ENCODE measurements at regions not wholly inside any gene's neighbourhood (a gene's known extent, or its start where the extent isn't known, plus 50 kb on each side); places are given as distances from the start of the nearest gene placed in this dataset.

DNA sequence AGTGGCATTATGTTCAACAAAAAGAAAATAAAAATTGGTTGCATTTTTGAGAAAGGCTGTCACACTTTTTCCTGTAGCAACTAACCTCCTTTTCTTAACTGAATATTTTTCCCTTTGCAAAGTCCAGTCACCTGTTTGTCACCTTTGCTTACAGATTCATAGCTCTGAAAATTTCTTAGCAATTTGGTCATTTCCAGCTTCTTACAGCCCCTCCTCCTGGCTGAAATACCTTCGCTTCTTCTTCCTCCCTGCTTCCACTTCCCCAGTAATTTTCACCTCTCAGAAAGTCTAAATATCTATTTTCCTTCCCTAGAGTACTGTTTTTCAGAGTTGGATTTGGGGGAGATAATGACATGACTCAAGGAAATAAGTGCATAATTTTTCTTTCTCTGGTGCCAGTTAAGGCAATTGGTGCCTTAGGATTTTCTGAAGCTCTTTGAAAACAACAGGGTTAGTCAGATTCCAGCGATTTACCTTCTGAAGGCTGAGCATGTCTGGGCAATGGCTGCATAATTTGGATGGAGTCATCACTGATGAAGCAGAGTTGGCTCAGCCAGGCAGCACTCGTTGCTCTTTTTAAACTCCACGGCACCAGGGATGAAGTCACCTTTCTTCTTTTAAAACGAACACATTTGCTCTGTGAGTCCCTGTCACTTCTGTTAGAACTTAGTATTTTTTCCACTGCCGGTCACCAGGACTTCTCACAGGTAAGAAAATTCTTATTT, 62.1 kb upstream of the AMOTL1 start:
- no peak for DNase-seq
- intact Hi-C loops (cut with DNase I, micrococcal nuclease) = no loop called here
- H3K9me3 ChIP-seq = no peaks in the 10 kb centered on the region
- no peak overlapping the region for H3K4me3 ChIP-seq
- peaks cover 12% of the 10 kb centered on the region for H3K4me1 ChIP-seq (ENCODE audit: low read depth)
- no peak for ATAC-seq
- TF ChIP-seq, protein P1, sequence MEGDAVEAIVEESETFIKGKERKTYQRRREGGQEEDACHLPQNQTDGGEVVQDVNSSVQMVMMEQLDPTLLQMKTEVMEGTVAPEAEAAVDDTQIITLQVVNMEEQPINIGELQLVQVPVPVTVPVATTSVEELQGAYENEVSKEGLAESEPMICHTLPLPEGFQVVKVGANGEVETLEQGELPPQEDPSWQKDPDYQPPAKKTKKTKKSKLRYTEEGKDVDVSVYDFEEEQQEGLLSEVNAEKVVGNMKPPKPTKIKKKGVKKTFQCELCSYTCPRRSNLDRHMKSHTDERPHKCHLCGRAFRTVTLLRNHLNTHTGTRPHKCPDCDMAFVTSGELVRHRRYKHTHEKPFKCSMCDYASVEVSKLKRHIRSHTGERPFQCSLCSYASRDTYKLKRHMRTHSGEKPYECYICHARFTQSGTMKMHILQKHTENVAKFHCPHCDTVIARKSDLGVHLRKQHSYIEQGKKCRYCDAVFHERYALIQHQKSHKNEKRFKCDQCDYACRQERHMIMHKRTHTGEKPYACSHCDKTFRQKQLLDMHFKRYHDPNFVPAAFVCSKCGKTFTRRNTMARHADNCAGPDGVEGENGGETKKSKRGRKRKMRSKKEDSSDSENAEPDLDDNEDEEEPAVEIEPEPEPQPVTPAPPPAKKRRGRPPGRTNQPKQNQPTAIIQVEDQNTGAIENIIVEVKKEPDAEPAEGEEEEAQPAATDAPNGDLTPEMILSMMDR (IDR thresholded peaks at IDR 0.05) = no peak
- no peaks in the 10 kb centered on the region for H3K36me3 ChIP-seq (ENCODE audit: low read depth)

DNA sequence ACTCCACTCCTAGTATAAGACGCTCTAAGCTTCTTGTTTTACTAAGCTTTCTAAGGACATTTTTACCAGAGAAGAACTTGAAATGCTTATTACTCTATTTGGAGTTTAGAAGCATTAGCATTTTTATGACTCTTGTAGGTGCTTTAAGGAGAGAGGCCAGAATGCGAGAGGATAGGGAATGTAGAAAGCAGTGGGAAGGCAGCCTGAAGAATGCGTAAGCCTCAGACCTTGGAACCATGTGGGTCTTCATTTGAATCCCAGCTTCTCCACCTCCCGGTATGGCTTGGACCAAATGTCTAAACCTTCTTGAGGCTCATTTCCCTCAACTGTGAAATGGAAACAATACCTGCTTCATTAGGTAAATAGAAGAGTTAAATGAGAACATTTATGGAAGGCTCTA, 60.0 kb upstream of the AMOTL1 start:
- intact Hi-C loops (cut with DNase I, micrococcal nuclease) = no loop called here
- peaks cover 12% of the 10 kb centered on the region for H3K4me1 ChIP-seq (ENCODE audit: low read depth)
- TF ChIP-seq, protein P1 (IDR thresholded peaks at IDR 0.05) = no peak

DNA sequence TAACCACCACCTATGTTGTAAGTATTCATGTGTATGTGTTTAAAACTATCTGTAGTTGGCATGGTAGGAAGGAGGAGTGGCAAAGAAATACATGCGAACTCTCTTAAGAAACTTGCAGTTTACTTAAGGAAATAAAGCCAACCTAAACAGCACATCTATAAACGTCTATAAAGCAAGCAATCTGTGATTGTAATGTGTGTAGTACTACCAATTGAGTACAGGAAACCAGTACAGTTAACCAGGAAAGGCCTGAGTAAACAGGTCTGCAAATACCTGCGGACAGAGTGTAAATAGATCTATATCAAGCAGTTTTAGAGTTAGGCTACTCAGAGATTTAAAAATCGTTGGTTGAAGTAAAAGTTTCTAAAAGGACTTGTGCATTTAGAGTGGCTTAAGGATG, 59.5 kb upstream of the AMOTL1 start:
- no peak overlapping the region for H3K4me3 ChIP-seq
- no peaks in the 10 kb centered on the region for H3K36me3 ChIP-seq (ENCODE audit: low read depth)
- DNase-seq (no peak), ATAC-seq (peak; percentile 87)
- TF ChIP-seq, protein P1 (IDR thresholded peaks at IDR 0.05) = no peak
- H3K9me3 ChIP-seq = no peaks in the 10 kb centered on the region
- H3K4me1 ChIP-seq (ENCODE audit: low read depth) = peaks cover 12% of the 10 kb centered on the region
- intact Hi-C loops (cut with DNase I, micrococcal nuclease) = no loop called here

More for the DNA sequence above, 60.0 kb upstream of the AMOTL1 start:
- Histone ChIP-seq H3K4me3 (no peak overlapping the region), H3K36me3 (ENCODE audit: low read depth) (no peaks in the 10 kb centered on the region), H3K9me3 (no peaks in the 10 kb centered on the region)
- ATAC-seq = no peak
- DNase-seq = no peak

GRCh38 chr11:94715225-94715624, 52.9 kb upstream of the AMOTL1 start:
- Histone ChIP-seq H3K36me3 (ENCODE audit: low read depth) (no peaks in the 10 kb centered on the region), H3K9me3 (no peaks in the 10 kb centered on the region), H3K4me1 (ENCODE audit: low read depth) (no peaks in the 10 kb centered on the region), H3K4me3 (no peak overlapping the region)
- ATAC-seq (no peak), DNase-seq (no peak)
- intact Hi-C loops (cut with DNase I, micrococcal nuclease) = no loop called here
- TF ChIP-seq, protein P1 (IDR thresholded peaks at IDR 0.05) = no peak

DNA sequence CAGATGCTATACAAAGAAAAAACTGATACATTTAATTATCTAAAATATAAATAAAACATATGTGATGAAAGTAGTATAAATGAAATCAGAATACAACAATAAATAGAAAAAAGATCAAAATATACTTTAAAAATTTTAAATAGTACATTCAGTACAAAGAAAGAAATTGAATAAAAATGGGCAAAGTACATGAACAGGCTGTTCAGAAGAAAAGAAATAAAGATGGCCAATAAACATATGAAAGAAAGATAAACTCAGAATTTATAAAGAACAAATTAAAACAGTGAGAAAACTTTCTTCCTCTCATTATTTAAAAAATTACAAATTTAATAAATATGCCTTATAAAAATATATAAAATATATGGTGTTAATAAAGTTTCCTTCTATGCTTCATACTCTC, 50.5 kb upstream of the AMOTL1 start:
- TF ChIP-seq, protein P1 (IDR thresholded peaks at IDR 0.05) = no peak
- DNase-seq (no peak), ATAC-seq (no peak)
- Histone ChIP-seq H3K9me3 (no peaks in the 10 kb centered on the region), H3K4me3 (no peak overlapping the region), H3K36me3 (ENCODE audit: low read depth) (no peaks in the 10 kb centered on the region), H3K4me1 (ENCODE audit: low read depth) (no peaks in the 10 kb centered on the region)
- intact Hi-C loops (cut with DNase I, micrococcal nuclease) = no loop called here
